Stimulated activated CD4-positive, alpha-beta T cell treated with anti-CD3 and anti-CD28 coated beads, Interleukin-4, amount 100 ng/mL, for 1 hour (primary cell): ENCODE measurements at regions not wholly inside any gene's neighbourhood (a gene's known extent, or its start where the extent isn't known, plus 50 kb on each side); places are given as distances from the start of the nearest gene placed in this dataset.

ENCODE experiments used
- DNase-seq: peaks from one replicate; pipeline ENCODE4 v3.0.0-alpha.2; 2020

- DNase-seq, result no peak
Measured at GRCh38 chr1:207971331-207972219, 60.6 kb upstream of the CD34 start.

- no peak for DNase-seq
Measured at GRCh38 chr1:207970329-207971233, 59.7 kb upstream of the CD34 start.

GRCh38 chr1:207969528-207969927, 58.6 kb upstream of the CD34 start:
- no peak for DNase-seq

GRCh38 chr1:207968521-207969009, 57.6 kb upstream of the CD34 start:
- DNase-seq, result no peak

- no peak for DNase-seq
Measured at GRCh38 chr1:207967703-207968102, 56.8 kb upstream of the CD34 start.

- no peak for DNase-seq
Measured at GRCh38 chr1:207966521-207966920, 55.6 kb upstream of the CD34 start.

GRCh38 chr1:207965392-207966387, 54.8 kb upstream of the CD34 start:
- no peak for DNase-seq

- no peak for DNase-seq
Measured at GRCh38 chr1:207964195-207964966, 53.5 kb upstream of the CD34 start.

GRCh38 chr1:207963427-207964194, 52.7 kb upstream of the CD34 start:
- peak; percentile 83 for DNase-seq

- DNase-seq, result peak; percentile 18
Measured at GRCh38 chr1:207962716-207963426, 51.9 kb upstream of the CD34 start.
